SU-DHL-6 (cell line): ENCODE measurements at regions not wholly inside any gene's neighbourhood (a gene's known extent, or its start where the extent isn't known, plus 50 kb on each side); places are given as distances from the start of the nearest gene placed in this dataset.

Source experiments
- EZH2phosphoT487 ChIP-seq: fragments of 200-600 bp; sonication (generic), shearing (Covaris generic); conservative IDR thresholded peaks from 2 replicates; pipeline ENCODE4 v1.6.1; 2018; ENCODE audit warnings: mild to moderate bottlenecking, antibody characterized with exemption, low read length, moderate library complexity, mixed read lengths
- TF ChIP-seq, protein P1 (sequence below): fragments of 200-600 bp; sonication (generic); IDR thresholded peaks from one replicate; pipeline ENCODE4 v1.5.1; 2017; ENCODE audit warnings: antibody characterized with exemption, mild to moderate bottlenecking, low read length, moderate library complexity; ENCODE audit not compliant: insufficient read depth, poor library complexity, severe bottlenecking

DNA sequence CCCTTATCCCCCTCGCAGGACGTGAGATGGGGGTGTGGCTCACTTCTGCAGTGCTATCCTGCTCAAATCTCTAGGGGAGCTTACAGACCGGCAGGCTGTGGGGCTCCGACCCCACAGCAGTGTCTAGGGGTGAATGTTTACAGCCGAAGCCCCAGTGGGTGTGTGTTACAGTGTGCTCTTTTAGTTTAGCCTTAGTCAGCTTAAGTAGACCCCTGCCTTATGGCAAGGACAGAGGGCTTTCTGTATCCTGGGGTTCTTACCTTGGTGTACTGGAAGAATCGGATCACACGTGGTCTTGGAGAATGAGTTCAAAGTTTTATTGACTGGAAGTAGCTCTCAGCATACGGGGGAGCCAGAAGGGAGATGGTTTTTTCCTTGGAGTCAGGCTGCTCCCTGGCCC lies 348.2 kb upstream of the GYPC start:
- TF ChIP-seq, protein P1, sequence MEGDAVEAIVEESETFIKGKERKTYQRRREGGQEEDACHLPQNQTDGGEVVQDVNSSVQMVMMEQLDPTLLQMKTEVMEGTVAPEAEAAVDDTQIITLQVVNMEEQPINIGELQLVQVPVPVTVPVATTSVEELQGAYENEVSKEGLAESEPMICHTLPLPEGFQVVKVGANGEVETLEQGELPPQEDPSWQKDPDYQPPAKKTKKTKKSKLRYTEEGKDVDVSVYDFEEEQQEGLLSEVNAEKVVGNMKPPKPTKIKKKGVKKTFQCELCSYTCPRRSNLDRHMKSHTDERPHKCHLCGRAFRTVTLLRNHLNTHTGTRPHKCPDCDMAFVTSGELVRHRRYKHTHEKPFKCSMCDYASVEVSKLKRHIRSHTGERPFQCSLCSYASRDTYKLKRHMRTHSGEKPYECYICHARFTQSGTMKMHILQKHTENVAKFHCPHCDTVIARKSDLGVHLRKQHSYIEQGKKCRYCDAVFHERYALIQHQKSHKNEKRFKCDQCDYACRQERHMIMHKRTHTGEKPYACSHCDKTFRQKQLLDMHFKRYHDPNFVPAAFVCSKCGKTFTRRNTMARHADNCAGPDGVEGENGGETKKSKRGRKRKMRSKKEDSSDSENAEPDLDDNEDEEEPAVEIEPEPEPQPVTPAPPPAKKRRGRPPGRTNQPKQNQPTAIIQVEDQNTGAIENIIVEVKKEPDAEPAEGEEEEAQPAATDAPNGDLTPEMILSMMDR: no peak
- TF ChIP-seq EZH2phosphoT487: no peak
